Mucosa of descending colon (tissue), 3 donors: ENCODE measurements at regions not wholly inside any gene's neighbourhood (a gene's known extent, or its start where the extent isn't known, plus 50 kb on each side); places are given as distances from the start of the nearest gene placed in this dataset.

ENCODE experiments used
- ATAC-seq: fragments of 200-7000 bp; cut with Tn5 transposase; one replicate; pipeline ENCODE4 v1.9.1; 2020; ENCODE audit warnings: mild to moderate bottlenecking, moderate library complexity
- DNase-seq, 3 donors: peaks; one replicate each; pipeline ENCODE4 v3.0.0-alpha.2; 2020
- H3K36me3 ChIP-seq: fragments of 200-600 bp; one replicate; pipeline ENCODE4 v1.8.0; 2021; ENCODE audit warnings: low read depth, mild to moderate bottlenecking
- H3K4me1 ChIP-seq: fragments of 200-600 bp; one replicate; pipeline ENCODE4 v1.8.0; 2021; ENCODE audit warnings: low read depth, mild to moderate bottlenecking
- H3K4me3 ChIP-seq: fragments of 200-600 bp; one replicate; pipeline ENCODE4 v1.8.0; 2021; ENCODE audit warnings: mild to moderate bottlenecking
- H3K9me3 ChIP-seq: fragments of 200-600 bp; one replicate; pipeline ENCODE4 v1.8.0; 2021; ENCODE audit warnings: mild to moderate bottlenecking
- CTCF ChIP-seq: fragments of 200-600 bp; IDR thresholded peaks from one replicate; pipeline ENCODE4 v1.8.0; 2022; ENCODE audit warnings: antibody characterized with exemption, mild to moderate bottlenecking
- intact Hi-C, 2 donors: fragments of 100-400 bp; cut with DNase I in 1 of 2; cut with micrococcal nuclease in 1 of 2; formaldehyde crosslinking; loops; one replicate each; pipeline versions ENCODE4 v1.11.0 to v1.11.1; 2022; cut with DNase I, micrococcal nuclease
- donor health status: DM: no; HTN: no; CAD: no; lungs with moderate emphysema.
- donor health status: DM: no; HTN: no; CAD: no.
- donor health status: DM: no; HTN: yes; CAD: no.

- no peak for ATAC-seq
- H3K36me3 ChIP-seq, result no peaks in the 10 kb centered on the region
- no peak for TF ChIP-seq CTCF
- H3K4me1 ChIP-seq, result no peaks in the 10 kb centered on the region
- DNase-seq, result no peak
- no peak overlapping the region for H3K4me3 ChIP-seq
- no peaks in the 10 kb centered on the region for H3K9me3 ChIP-seq
- intact Hi-C loops, result no loop called here
These were observed 480.4 kb downstream of the NR4A2 start for GRCh38 chr2:155852156-155852555.

GRCh38 chr2:155846259-155846658 lies 486.3 kb downstream of the NR4A2 start:
- Histone ChIP-seq H3K4me3 (no peak overlapping the region), H3K4me1 (no peaks in the 10 kb centered on the region), H3K36me3 (no peaks in the 10 kb centered on the region), H3K9me3 (no peaks in the 10 kb centered on the region)
- no peak for ATAC-seq
- intact Hi-C loops, result no loop called here
- DNase-seq, result no peak
- no peak for TF ChIP-seq CTCF

- ATAC-seq (no peak), DNase-seq (no peak)
- no peak overlapping the region for H3K4me3 ChIP-seq
- TF ChIP-seq CTCF, result no peak
- H3K9me3 ChIP-seq, result no peaks in the 10 kb centered on the region
- no peaks in the 10 kb centered on the region for H3K36me3 ChIP-seq
- intact Hi-C loops, result no loop called here
- H3K4me1 ChIP-seq, result no peaks in the 10 kb centered on the region
These were observed 488.1 kb downstream of the NR4A2 start for GRCh38 chr2:155844461-155844860.

GRCh38 chr2:155842103-155842502 lies 490.4 kb downstream of the NR4A2 start:
- DNase-seq (no peak), ATAC-seq (no peak)
- intact Hi-C loops, result no loop called here
- TF ChIP-seq CTCF, result no peak
- no peak overlapping the region for H3K4me3 ChIP-seq
- no peaks in the 10 kb centered on the region for H3K4me1 ChIP-seq
- H3K36me3 ChIP-seq, result no peaks in the 10 kb centered on the region
- H3K9me3 ChIP-seq, result no peaks in the 10 kb centered on the region

- no peaks in the 10 kb centered on the region for H3K4me1 ChIP-seq
- intact Hi-C loops, result no loop called here
- no peak overlapping the region for H3K4me3 ChIP-seq
- DNase-seq, result no peak
- TF ChIP-seq CTCF, result no peak
- H3K9me3 ChIP-seq, result no peaks in the 10 kb centered on the region
- ATAC-seq, result no peak
- H3K36me3 ChIP-seq, result no peaks in the 10 kb centered on the region
These were observed 491.1 kb downstream of the NR4A2 start for GRCh38 chr2:155841442-155841841.

GRCh38 chr2:155840661-155841060 lies 491.9 kb downstream of the NR4A2 start:
- TF ChIP-seq CTCF, result no peak
- Histone ChIP-seq H3K9me3 (no peaks in the 10 kb centered on the region), H3K4me1 (no peaks in the 10 kb centered on the region), H3K36me3 (no peaks in the 10 kb centered on the region), H3K4me3 (no peak overlapping the region)
- intact Hi-C loops, result no loop called here
- ATAC-seq (no peak), DNase-seq (no peak)
